ENCODE measurements at regions not wholly inside any gene's neighbourhood (a gene's known extent, or its start where the extent isn't known, plus 50 kb on each side); places are given as distances from the start of the nearest gene placed in this dataset.

GRCh38 chr12:69085852-69086251, 152.9 kb upstream of the CPM start:
- Mint-ChIP-seq H3K27me3 (no peaks in the 10 kb centered on the region), H3K36me3 (no peaks in the 10 kb centered on the region), H3K27ac (no peak overlapping the region), H3K9me3 (no peaks in the 10 kb centered on the region), H3K4me1 (no peaks in the 10 kb centered on the region), H3K4me3 (no peak overlapping the region)
- no peak for ATAC-seq (replicated peaks)
- no peak for DNase-seq

GRCh38 chr12:69087986-69088385, 151.4 kb upstream of the CPSF6 start:
- Mint-ChIP-seq H3K36me3 (no peaks in the 10 kb centered on the region), H3K27ac (no peak overlapping the region), H3K4me3 (no peak overlapping the region), H3K27me3 (peaks cover under 1 to 2% of the 10 kb centered on the region in 2 donors), H3K9me3 (no peaks in the 10 kb centered on the region), H3K4me1 (no peaks in the 10 kb centered on the region)
- DNase-seq (no peak), ATAC-seq (replicated peaks) (no peak)

GRCh38 chr12:69090722-69091121, 148.6 kb upstream of the CPSF6 start:
- Mint-ChIP-seq H3K9me3 (no peaks in the 10 kb centered on the region), H3K36me3 (no peaks in the 10 kb centered on the region), H3K4me1 (no peaks in the 10 kb centered on the region), H3K27me3 (peaks cover 6 to 7% of the 10 kb centered on the region in 2 donors), H3K4me3 (no peak overlapping the region), H3K27ac (no peak overlapping the region)
- ATAC-seq (replicated peaks) (no peak), DNase-seq (no peak)

GRCh38 chr12:69091442-69092017, 147.8 kb upstream of the CPSF6 start:
- Mint-ChIP-seq H3K27ac (no peak overlapping the region), H3K4me1 (no peaks in the 10 kb centered on the region), H3K9me3 (no peaks in the 10 kb centered on the region), H3K36me3 (no peaks in the 10 kb centered on the region), H3K27me3 (peaks cover 6 to 7% of the 10 kb centered on the region in 2 donors), H3K4me3 (no peak overlapping the region)
- DNase-seq (no peak), ATAC-seq (replicated peaks) (no peak)

- no peaks in the 10 kb centered on the region for H3K4me1 Mint-ChIP-seq
- H3K36me3 Mint-ChIP-seq: no peaks in the 10 kb centered on the region
- no peak overlapping the region for H3K4me3 Mint-ChIP-seq
- no peak for ATAC-seq (replicated peaks)
- H3K27me3 Mint-ChIP-seq: peaks cover 6 to 7% of the 10 kb centered on the region in 2 donors
- H3K9me3 Mint-ChIP-seq: no peaks in the 10 kb centered on the region
- no peak overlapping the region for H3K27ac Mint-ChIP-seq
- no peak for DNase-seq
Measured at GRCh38 chr12:69092137-69092536, 147.2 kb upstream of the CPSF6 start.

GRCh38 chr12:69094606-69095216, 144.7 kb upstream of the CPSF6 start:
- H3K36me3 Mint-ChIP-seq: no peaks in the 10 kb centered on the region
- H3K9me3 Mint-ChIP-seq: no peaks in the 10 kb centered on the region
- H3K27me3 Mint-ChIP-seq: peaks cover 14 to 16% of the 10 kb centered on the region in 2 donors
- no peak overlapping the region for H3K4me3 Mint-ChIP-seq
- DNase-seq (no peak), ATAC-seq (replicated peaks) (no peak)
- H3K4me1 Mint-ChIP-seq: no peaks in the 10 kb centered on the region
- H3K27ac Mint-ChIP-seq: no peak overlapping the region

GRCh38 chr12:69095765-69096477, 143.4 kb upstream of the CPSF6 start:
- no peak for ATAC-seq (replicated peaks)
- Mint-ChIP-seq H3K9me3 (no peaks in the 10 kb centered on the region), H3K27ac (no peak overlapping the region), H3K4me1 (no peaks in the 10 kb centered on the region), H3K36me3 (no peaks in the 10 kb centered on the region), H3K4me3 (no peak overlapping the region), H3K27me3 (peaks cover 16 to 21% of the 10 kb centered on the region in 2 donors)
- no peak for DNase-seq

GRCh38 chr12:69096669-69097335, 142.6 kb upstream of the CPSF6 start:
- H3K9me3 Mint-ChIP-seq: no peaks in the 10 kb centered on the region
- no peaks in the 10 kb centered on the region for H3K36me3 Mint-ChIP-seq
- ATAC-seq (replicated peaks) (no peak), DNase-seq (no peak)
- peaks cover 16 to 21% of the 10 kb centered on the region in 2 donors for H3K27me3 Mint-ChIP-seq
- H3K4me1 Mint-ChIP-seq: no peaks in the 10 kb centered on the region
- no peak overlapping the region for H3K27ac Mint-ChIP-seq
- no peak overlapping the region for H3K4me3 Mint-ChIP-seq

- no peaks in the 10 kb centered on the region for H3K36me3 Mint-ChIP-seq
- H3K9me3 Mint-ChIP-seq: no peaks in the 10 kb centered on the region
- peaks cover 16 to 21% of the 10 kb centered on the region in 2 donors for H3K27me3 Mint-ChIP-seq
- H3K27ac Mint-ChIP-seq: no peak overlapping the region
- H3K4me3 Mint-ChIP-seq: no peak overlapping the region
- ATAC-seq (replicated peaks) (no peak), DNase-seq (no peak)
- H3K4me1 Mint-ChIP-seq: peaks cover 4 to 7% of the 10 kb centered on the region in 2 donors
Measured at GRCh38 chr12:69097619-69098368, 141.6 kb upstream of the CPSF6 start.

- ATAC-seq (replicated peaks): no peak
- Mint-ChIP-seq H3K27ac (no peak overlapping the region), H3K4me3 (no peak overlapping the region), H3K27me3 (peaks cover 10 to 14% of the 10 kb centered on the region in 2 donors), H3K4me1 (peaks cover 7 to 11% of the 10 kb centered on the region in 2 donors), H3K9me3 (no peaks in the 10 kb centered on the region), H3K36me3 (no peaks in the 10 kb centered on the region)
- no peak for DNase-seq
Measured at GRCh38 chr12:69099201-69099837, 140.1 kb upstream of the CPSF6 start.

- H3K27me3 Mint-ChIP-seq: peaks cover 10 to 14% of the 10 kb centered on the region in 2 donors
- H3K36me3 Mint-ChIP-seq: no peaks in the 10 kb centered on the region
- no peak overlapping the region for H3K27ac Mint-ChIP-seq
- peaks cover 10 to 11% of the 10 kb centered on the region in 2 donors for H3K4me1 Mint-ChIP-seq
- H3K9me3 Mint-ChIP-seq: no peaks in the 10 kb centered on the region
- no peak for DNase-seq
- ATAC-seq (replicated peaks): no peak
- no peak overlapping the region for H3K4me3 Mint-ChIP-seq
Measured at GRCh38 chr12:69101505-69101904, 137.9 kb upstream of the CPSF6 start.

GRCh38 chr12:69102856-69103255, 136.5 kb upstream of the CPSF6 start:
- Mint-ChIP-seq H3K27ac (no peak overlapping the region), H3K27me3 (peaks cover 10 to 14% of the 10 kb centered on the region in 2 donors)

GRCh38 chr12:69105101-69105962, 134.0 kb upstream of the CPSF6 start:
- Mint-ChIP-seq H3K4me1 (peaks cover 10 to 11% of the 10 kb centered on the region in 2 donors), H3K9me3 (no peaks in the 10 kb centered on the region), H3K27ac (no peak overlapping the region), H3K36me3 (no peaks in the 10 kb centered on the region), H3K27me3 (peaks cover 0 to 2% of the 10 kb centered on the region in 2 donors), H3K4me3 (no peak overlapping the region)
- ATAC-seq (replicated peaks) (no peak), DNase-seq (no peak)

More at GRCh38 chr12:69102856-69103255, 136.5 kb upstream of the CPSF6 start:
- Mint-ChIP-seq H3K9me3 (no peaks in the 10 kb centered on the region), H3K36me3 (no peaks in the 10 kb centered on the region), H3K4me1 (peaks cover 10 to 11% of the 10 kb centered on the region in 2 donors), H3K4me3 (no peak overlapping the region)
- peak; percentile 87 to 88 for ATAC-seq (replicated peaks)
- peak; percentile 2 for DNase-seq
